Esophagus muscularis mucosa (tissue), 3 donors: ENCODE measurements at regions not wholly inside any gene's neighbourhood (a gene's known extent, or its start where the extent isn't known, plus 50 kb on each side); places are given as distances from the start of the nearest gene placed in this dataset.

Experiments used
- CTCF ChIP-seq, 3 experiments: fragments of 200-600 bp in 2 of 3; fragments of 450-650 bp in 1 of 3; sonication (generic) in 2 of 3; IDR thresholded peaks; one replicate each; pipeline ENCODE4 v1.5.1; 2017 to 2019; ENCODE audit warnings: antibody characterized with exemption in 3 of 3, mild to moderate bottlenecking in 2 of 3, moderate library complexity in 1 of 3
- POLR2AphosphoS5 ChIP-seq, 2 donors: sonication (generic); formaldehyde crosslinking; IDR thresholded peaks; one replicate each; pipeline ENCODE4 v1.6.1; 2017; ENCODE audit warnings: antibody characterized with exemption in 2 of 2

GRCh38 chr6:167441715-167442206, 116.9 kb downstream of the TTLL2 start:
- TF ChIP-seq POLR2AphosphoS5 (IDR thresholded peaks at IDR 0.05) (no peak), CTCF (IDR thresholded peaks at IDR 0.05) (no peak)
